Dermis blood vessel endothelial cell (primary cell): ENCODE measurements at regions not wholly inside any gene's neighbourhood (a gene's known extent, or its start where the extent isn't known, plus 50 kb on each side); places are given as distances from the start of the nearest gene placed in this dataset.
"Not testable (repeated sequence)": the region's sequence is repeated elsewhere in the genome, so short reads cannot be mapped to it uniquely, and the experiment has no call there.

Experiments used
- DNase-seq: peaks from one replicate; pipeline ENCODE4 v3.0.0; 2010

DNA sequence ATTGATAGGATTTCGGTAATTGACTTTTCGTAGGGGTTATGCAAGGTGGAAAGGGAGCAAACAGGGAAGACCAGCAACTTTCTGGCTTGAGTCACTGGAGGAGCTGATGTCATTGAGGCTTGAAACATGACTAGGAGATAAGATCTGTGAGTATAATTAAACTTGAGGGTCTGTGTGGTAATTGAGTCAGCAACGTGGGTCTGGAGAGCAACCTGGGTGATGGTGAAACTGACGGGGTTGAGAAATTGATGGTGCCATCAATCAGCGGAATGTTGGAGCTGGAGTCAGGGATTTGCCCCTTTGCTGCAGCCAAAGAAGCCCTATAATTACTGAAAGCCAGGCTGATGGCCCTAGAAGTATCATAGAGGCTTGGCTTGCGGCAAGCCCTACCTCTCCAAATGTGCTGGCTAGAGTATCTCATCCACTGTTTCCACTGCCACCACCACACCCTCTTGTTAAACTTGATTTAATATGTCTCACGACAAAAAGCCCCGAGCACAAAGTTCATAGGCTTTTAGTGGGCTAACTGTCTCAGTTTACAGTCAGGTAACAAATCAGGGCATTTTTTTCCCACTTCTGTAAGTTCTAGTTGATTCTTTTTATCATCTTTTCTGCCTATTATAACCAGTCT lies 186.9 kb upstream of the ELAC2 start:
- no peak for DNase-seq

DNA sequence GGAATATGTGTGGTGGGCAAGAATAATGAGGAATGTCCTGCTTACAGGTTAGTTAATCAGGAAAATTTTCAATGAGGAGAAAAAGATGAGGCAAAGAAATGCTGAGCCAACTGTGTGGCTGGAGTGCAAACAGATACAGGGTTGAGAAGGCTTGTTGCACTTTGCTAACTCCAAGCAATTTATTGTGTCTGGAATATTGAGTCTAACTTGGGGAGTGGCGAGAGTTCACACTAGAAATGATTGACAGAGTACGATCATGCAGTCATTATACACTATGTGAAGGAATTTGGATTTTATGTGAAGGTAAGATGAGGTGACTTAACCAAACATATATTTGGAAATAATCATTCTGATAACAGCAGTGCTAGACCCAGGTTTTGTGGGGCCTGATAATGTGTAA lies 185.0 kb upstream of the ELAC2 start:
- DNase-seq, result no peak

DNA sequence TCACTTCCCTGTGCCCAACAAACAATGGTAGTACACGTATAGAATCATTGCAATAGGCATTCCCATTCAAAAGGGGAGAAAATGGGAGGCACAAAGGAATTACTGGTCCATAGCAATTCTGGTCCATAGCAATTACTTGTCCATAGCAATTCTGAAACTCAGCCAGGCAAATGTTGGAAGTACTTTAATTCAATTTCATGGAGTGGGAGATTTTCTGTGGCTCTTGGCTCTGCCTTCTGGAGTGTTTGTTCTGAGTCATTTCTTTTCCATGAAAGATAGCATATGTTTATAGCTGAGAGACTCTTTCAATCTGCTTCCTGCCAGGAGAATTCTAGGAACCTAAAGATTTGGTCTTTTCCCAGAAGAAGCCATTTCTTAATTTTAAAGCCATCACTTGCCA lies 182.8 kb upstream of the ELAC2 start:
- no peak for DNase-seq

DNA sequence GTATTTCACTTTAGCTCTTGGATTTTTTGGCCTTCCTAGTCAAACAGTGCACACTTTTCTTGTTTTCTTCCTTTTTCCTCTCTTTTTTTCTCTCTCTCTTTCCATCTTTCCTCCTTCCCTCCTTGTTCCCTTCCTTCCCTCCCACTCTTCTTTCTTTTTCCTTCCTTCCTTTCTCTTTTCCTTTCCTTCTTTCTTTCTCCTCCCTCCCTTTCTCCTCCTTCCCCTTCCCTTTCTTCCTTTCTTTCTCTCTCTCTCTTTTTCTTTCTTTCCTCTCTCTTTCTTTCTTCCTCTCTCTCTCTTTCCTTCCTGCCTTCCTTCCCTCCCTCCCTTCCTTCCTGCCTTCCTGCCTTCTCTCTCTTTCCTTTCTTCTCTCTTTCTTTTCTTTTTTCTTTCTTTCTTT lies 181.6 kb upstream of the ELAC2 start:
- no peak for DNase-seq

DNA sequence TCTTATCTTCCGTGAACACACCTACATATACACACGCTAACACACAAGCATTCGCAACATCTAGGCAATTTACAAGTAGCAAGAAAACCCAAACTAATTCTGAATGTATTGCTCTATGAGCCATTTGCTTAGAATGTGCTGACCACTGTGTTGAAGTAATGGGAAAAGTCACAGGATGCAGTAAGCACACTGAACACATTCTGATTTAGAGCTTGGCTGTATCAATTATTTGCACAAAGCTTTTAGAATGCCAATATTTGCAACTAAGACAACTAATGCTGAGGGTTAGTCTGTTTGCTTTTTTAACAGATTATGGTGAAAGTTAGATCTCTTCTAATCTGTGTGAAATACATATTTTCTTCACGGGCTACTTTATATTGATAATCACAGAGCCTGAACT lies 179.8 kb upstream of the ELAC2 start:
- DNase-seq, result no peak

DNA sequence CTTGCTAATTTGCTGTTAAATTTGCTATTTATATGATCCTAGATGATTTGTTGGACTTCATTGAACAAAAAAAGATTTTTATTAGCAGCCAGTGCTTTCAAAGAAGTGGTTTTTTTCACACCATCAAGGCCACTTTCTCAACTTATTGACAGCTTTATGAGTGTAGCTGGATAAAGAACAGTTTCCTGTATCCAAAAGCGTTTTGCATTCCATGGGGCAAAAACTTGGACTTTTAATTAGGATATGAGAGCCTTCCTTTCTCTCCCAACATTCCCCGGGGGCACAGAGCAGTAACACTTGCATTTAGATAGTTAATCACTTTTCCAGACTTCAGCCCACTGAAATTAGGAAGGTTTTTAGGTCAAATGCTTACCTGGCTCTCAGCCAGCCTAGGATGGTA lies 177.1 kb upstream of the ELAC2 start:
- DNase-seq, result no peak

DNA sequence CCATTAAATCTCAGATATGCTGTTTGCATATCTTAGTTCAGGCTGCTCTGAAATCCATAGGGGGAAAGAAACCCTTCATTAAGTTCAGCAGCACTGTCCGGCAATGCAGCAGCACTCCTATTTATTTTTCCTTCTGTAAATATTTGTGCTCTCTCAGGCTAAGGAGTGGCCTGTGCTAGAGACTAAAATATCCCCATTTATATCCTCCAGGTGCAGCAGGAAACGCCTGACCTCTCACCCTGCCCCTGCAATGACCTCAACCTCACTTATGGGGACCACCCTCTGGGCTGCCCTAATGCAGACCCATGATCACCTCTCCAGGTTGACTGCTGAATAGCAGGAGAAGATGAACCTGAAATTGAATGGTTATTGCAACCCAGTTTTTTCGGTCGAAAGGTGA lies 165.0 kb upstream of the ELAC2 start:
- DNase-seq, result no peak

DNA sequence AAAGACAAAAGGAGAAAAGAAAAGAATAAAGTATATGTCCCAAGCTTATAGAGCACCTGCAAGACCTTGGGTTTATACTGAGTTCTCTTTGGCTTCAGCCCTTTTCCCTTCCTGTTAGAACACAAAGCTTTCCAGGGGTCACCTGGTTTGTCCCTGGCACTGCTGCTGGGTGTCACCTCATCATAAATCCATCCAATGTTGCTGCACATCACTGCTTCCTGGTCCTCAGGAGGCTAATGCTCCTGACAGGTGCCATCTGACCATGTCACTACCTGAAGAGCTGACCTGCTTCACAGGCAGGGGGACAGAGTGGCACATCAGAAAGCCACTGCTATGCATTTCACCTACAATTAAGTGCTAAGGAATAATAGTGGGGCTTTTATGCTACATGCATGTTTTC lies 164.6 kb upstream of the ELAC2 start:
- DNase-seq, result no peak

DNA sequence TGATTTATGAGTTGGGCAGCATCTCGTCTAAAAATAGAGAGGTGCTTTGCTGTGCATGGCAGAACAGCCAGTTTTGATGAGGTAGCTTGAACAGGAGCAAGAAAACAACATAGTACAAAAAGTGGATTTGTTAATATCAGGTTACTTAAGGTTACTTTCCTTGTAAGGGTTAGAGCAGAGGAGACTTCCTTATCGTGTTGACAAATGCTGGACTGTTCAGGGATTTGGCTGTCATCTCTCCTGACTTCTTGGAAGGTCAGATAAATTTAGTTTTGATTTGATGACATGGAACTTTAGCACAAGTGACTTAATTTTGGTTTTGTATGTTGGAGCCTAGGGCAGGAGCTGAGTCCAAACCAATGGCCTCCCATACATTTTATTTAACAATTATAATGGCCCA lies 163.9 kb upstream of the ELAC2 start:
- no peak for DNase-seq

DNA sequence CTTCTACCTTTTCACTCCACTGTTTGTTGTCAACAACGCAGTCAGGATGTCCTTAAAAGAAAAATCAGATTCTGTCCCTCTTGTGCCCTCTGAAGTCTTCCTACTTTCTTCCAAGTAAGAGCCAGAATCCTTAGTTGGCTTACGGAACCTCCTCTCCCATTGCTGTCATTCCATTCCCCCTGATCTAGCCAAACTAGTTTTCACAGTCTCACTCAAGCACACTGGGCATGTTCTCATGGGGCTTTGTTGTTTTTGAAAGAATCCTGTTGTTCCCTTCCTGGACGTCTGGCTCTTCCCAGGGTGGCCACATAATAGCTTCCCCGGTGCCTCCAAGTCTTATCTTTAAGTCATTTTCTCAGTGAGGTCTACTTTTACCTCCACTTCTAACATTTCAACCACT lies 158.6 kb upstream of the ELAC2 start:
- no peak for DNase-seq

DNA sequence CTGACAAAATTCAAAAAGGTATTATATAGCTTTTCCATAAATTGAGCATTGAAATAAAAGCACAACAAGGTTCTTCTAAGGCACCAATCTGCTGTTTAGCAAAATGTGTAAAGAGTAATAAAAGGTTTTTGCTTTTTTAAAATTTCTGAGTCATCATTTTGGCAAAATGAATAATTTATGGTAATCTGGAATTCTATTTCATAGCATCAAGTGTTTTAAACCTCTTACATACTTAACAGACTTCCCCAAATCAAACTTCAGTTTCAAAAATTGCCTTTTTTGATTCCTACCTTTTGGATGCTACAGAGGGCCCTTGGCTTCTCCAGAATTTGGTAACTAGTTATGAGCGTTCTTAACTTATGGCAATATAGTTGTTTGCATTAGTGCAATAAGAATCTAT lies 154.0 kb upstream of the ELAC2 start:
- DNase-seq, result no peak

DNA sequence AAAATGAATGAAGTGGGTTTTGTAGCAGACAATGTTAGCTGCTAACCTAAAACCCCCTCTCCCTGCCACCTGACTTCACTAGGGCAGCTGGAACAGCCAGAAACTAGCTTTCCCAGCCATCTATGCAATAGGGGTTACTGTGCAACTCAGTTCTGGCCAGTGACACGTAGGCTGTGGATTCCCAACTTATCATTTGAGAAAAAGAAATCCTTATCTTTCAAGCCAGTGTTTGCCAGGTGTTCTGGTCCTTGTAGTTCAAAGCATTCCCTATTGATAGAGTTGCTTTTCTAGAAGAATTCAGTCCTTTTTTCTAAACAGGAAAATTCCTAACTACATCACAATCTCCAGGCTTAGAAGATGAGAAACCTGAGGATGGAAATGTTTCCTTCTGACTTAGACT lies 144.5 kb upstream of the ELAC2 start:
- DNase-seq, result no peak

DNA sequence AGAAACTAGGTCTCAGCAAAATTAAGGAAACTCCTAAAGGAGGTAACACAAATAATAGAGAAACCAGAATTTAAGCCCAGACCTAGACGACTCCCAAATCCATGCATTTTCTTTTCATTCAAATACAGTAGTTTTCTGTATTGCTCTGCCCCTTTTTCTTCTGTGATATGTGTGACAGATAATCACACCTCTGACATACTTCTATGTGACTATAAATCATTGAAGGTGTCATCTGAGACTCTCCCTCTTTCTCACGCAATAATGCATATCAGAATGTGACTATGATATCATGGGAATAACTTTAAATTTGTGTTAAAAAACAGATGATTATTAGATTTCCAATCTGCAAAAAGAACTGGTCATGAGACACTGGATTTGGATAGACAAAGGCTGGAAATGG lies 143.0 kb upstream of the ELAC2 start:
- DNase-seq, result no peak

DNA sequence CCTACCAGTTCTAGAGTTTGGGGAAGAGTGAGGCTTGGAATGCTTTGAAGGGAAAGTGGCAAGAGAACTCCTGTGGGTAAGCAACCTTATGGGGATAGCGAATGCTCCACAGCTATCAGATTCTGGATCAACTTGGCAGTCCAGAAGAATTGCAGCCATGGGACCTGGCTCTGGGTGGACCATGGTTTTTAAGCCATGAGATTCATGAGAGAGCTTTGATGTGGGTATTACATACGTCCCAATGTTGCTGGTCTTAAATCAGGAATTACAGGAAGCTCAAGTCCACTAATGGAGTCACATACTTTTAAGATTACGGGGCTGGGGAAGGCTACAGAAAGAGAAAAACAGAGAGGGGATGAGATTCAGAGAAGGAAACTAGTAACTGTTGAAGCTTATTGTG lies 142.5 kb upstream of the ELAC2 start:
- no peak for DNase-seq

DNA sequence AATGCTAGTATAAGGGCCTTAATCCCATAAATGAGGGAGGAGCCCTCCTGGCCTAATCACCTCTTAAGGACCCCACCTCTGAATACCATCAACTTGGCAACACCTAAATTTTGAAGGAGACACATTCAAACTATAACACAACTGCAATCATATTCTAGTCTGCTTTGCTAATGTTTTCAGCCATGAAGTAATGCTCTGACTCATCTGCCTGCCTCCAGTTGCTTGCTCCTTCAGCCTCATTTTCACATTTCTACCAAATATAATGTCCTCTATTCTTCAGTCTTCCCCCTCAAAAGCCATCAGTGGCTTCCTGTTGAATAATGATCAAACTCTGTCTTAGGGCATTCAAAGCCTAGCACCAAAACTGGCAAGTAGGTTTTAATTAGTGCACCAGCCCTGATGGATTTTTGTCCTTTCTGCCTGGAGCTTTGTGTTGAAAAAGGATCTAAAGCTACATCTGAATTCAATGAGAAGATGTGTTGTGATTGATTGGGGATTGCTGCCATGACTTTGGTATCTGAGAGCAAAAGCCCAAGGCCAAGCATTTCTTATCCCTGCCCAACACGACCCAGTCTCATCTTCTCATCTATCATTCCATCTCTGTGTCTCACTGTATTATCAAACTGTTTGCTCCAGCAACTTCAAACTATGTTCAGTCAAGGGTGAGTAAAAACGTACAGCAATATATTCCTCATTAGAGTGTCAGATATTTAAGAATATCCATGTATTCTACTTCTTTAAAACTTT lies 140.8 kb upstream of the ELAC2 start:
- no peak for DNase-seq

DNA sequence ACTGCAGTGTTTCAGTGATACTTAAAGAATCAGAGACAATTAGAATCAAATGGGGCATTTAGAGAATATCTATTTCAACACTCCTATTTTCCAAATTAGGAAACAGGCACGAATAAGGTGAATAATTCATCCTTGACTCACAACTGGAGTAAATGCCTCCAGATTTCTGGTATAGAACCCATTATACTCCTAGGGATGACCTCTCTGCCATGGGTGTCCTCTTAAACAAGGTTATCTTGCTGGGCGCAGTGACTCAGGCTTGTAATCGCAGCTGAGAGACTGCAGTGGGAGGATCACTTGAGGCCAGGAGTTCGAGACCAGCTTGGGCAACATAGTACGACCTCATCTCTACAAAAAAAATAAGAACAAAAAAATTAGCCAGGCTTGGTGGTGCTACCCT lies 139.8 kb upstream of the ELAC2 start:
- no peak for DNase-seq

DNA sequence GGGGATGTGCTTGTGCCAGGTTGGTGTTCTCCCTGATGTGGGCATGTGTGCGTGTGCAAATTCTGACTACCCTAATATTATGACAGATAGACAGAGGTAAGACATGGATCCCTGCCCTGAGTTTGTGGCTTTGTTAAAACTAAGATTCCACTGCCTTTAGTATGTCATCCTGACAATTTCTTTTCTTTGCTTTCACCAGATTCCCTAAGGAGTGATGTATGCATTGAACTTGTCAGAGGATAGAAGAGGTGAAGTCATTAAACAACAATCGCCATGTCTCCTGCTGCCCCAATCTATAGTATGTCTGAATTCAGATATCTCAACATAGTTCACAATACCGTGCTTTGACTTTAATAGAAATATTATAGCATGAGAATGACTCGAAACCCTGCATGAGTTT lies 137.1 kb upstream of the ELAC2 start:
- DNase-seq, result no peak

DNA sequence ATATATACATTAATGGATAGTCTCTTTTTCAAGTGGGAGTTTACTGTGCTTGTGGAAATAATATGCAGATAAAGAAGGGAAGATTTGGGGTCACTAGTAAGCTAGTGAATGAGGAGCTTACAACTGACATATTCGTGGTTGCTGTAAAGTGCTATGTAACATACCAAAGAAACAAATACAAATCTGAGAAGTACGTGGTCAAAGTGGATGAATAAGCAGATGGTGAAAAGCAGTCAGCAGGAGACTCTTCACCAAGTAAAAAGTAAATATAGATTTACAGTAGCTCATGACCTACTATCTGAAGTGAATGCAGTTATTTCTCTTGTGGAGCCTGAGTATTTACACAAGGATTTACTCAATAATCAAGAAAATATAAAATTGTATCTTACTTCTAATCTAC lies 136.6 kb upstream of the ELAC2 start:
- DNase-seq, result no peak

DNA sequence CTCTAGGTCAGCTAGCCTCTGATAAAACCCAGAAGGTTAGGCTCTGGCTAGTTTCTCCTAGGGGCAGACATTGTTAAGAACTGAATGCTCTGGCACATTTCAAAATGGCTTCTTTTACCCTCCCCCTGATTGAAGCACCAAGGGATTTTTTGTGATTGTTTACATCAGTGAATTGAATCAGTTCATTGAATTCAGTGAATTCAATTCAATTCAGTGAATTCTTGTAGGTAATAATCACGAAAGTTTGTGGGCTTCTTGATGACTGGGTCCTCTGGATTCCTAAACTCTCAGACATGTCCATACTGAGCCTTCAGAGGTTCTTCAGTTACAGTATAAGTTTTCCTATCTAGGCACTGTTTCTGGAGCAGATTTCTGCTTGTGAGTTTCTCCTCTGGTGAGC lies 135.2 kb upstream of the ELAC2 start:
- DNase-seq, result no peak

DNA sequence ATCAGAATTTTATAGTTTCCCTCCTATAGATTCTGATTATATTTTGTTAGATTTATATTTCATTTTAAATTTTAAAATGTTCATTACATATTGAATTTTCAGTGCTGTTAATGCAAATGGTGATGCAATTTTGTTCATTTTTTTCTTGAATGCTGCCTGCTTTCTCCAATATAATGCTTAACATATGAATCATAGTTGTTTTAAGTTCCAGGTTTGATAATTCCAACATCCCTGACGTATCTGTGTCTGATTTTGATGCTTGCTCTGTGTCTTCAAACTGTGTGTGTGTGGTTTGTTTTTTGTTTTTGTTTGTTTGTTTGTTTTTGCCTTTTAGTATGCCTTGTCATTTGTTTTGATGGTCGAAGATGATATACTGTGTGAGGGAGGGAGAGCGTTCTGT lies 134.7 kb upstream of the ELAC2 start:
- DNase-seq, result no peak

DNA sequence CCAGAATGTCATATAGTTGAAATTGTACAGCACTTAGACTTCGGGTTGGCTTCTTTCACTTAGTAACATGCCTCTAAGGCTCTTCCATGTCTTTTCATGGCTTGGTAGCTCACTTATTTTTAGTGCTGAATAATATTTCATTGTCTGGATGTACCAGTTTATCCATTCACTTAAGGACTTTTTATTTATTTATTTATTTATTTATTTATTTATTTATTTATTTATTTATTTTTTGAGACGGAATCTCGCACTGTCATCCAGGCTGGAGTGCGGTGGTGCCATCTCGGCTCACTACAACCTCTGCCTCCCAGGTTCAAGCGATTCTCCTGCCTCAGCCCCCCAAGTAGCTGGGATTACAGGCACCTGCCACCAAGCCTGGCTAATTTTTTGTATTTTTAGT lies 132.9 kb upstream of the ELAC2 start:
- not testable (repeated sequence) for DNase-seq

DNA sequence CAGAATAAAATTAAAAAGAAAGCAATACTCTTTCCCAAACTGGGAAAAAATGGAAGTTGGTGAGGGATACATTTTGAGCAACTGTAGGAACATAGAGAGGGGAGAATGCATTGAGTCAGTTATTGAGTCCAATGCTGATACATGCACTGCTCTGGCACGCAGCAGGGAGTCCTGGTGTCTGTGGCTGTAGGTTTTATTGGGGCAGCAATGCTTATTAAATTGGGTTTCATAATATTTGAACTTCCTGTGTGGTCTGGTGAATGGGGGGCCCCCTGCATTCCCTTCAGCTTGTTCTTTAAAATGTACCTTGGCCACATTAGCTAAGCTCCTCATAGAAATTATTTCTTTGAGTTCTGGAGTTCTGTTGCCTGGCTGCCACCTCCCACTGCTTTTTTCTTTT lies 125.2 kb upstream of the ELAC2 start:
- DNase-seq, result no peak

DNA sequence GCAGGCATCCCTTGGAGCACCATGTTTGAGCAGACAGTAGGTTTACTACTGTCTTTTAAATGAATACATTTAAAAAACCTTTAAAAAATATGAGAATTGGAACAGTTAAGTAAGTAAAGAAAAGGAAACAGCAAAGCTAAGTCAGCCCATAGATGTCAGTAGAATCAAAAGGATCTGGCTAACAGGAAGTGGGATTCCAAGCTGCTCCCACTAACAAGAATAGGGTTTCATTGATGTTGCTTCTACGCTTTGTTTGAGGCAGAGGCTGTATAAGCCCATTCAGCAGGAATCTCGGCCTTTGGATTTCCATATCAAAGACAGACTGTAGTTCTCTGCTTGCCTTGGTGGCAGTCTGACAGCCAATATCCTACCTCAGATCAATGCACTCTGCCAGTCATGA lies 122.9 kb upstream of the ELAC2 start:
- no peak for DNase-seq

DNA sequence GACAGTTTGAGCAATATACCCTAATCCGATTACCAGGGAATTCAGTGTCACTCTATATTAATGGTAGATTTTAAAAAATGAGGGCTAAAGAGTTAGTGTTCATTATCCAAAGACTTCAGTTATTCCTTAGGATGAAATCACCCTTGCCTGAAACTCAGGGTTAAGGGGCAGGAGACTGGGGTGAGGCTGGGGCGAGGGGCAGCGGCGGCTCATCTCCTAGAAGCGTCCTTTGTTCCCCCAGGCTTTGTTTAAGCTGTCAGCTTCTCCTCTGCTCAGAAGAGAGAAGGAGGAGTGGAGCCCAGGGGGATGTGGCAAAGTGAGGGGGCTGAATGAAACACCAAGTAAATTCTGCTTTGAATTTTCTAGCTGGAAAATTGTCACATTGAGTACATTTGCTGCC lies 117.7 kb upstream of the ELAC2 start:
- DNase-seq, result no peak

DNA sequence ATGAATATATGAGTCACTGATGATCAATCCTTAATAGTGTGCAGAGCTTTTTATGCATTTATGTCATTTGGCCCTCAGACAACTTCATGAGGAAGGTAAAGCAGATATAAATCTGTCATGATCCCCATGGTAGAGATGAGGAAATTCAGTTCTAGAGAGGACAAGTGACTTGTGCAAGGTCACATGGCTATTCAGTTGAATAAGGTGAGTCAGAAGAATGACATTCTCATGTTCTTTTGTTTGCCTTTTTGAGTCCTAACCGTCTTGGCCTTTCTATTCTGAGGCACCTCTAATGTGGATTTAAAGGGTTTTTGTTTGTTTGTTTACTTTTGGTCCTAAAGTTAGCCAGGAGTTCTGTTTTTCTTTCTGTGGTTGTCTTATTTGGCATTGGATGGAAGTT lies 116.2 kb upstream of the ELAC2 start:
- DNase-seq, result no peak
